ENCODE measurements at regions not wholly inside any gene's neighbourhood (a gene's known extent, or its start where the extent isn't known, plus 50 kb on each side); places are given as distances from the start of the nearest gene placed in this dataset.

GRCh38 chr7:45414226-45414625 is 159.9 kb upstream of the ADCY1 start:
- TF ChIP-seq CTCF (IDR thresholded peaks at IDR 0.05) (no peak), EZH2 (IDR thresholded peaks at IDR 0.05) (no peak)

All from neural progenitor cell (in vitro differentiated cells).